ENCODE measurements at regions not wholly inside any gene's neighbourhood (a gene's known extent, or its start where the extent isn't known, plus 50 kb on each side); places are given as distances from the start of the nearest gene placed in this dataset.
A peak's percentile ranks its signal among the peaks of the same experiment; 100 is the strongest.

DNA sequence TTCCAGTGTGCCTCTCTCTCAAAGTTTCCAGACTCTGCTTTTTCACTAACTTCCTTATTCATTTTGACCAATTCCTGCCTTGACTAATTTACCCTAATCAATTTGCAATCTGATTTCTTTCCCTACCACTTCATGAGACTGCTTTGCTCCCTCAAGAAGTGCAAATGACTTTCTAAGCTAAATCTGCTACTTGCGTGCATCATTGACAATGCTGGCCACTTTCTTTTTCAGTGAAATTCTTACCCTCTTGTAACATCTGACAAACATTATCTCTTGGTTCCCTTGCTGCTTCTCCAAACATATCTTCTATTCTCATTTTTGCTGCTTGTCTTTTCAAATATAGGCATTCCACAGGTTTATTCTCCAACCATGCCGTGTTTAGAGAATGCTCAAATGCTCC is 659.9 kb downstream of the USP25 start:
- DNase-seq (ENCODE audit: low read depth in 4 of 4, low spot score in 2 of 4) = no peak

DNA sequence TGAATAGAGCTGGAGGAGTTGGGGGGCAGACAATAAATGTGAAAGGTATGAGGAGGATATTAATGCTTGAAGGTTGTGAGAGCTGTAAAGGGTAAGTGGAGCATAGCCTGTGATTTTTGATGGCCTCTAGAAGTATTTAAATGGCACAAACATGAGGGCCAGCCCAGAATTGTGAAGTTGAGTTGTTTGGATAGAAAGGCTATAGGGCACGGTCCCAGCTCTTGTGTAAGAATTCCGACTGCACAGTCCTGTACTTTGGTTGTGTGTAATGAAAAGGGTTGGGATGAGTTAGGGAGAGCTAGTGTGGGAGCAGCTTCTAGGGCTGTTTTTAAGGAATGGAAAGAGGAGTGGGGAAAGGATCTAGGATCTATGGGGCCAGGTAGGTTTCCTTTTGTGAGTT is 665.5 kb downstream of the USP25 start:
- no peak for DNase-seq (ENCODE audit: low read depth in 4 of 4, low spot score in 2 of 4)

DNA sequence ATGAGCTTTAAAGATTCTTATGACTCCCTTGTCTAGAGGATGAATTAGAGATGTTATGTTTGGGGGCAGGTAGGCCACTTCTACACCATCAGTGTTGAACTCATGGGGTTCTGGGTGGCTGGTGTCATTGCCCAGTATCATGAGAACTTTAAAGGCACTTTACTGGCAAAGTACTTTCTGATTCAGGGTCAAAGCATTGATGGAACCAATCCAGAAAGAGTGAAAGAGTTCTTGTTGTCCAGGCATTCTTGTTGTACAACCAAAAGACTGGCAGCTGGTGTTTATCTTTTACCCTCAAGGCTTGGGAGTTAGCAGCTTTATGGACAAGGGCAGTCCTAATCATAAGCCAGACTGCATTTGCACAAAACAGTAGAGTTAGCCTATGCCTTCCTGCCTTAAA is 673.0 kb downstream of the USP25 start:
- no peak for DNase-seq (ENCODE audit: low read depth in 4 of 4, low spot score in 2 of 4)

DNA sequence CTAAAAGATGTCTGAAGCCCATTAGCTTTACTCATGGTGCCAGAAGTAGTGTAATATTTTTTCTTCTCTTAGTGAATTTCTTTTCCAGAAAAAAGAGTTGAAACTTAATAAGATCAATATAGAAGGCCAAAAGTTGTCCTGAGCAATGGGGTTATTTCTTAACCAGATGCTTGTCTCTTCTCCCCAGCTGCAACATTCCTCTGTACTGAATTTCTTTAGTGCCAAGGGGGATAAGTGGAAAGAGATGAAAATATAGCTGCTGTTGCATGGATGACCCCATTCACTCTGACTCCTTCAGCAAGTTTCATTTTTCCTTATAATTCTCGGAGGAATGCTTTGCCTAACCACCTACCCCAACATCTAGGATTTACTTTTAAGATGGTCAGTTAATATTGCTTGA is 675.0 kb downstream of the USP25 start:
- no peak for DNase-seq (ENCODE audit: low read depth in 4 of 4, low spot score in 2 of 4)

DNA sequence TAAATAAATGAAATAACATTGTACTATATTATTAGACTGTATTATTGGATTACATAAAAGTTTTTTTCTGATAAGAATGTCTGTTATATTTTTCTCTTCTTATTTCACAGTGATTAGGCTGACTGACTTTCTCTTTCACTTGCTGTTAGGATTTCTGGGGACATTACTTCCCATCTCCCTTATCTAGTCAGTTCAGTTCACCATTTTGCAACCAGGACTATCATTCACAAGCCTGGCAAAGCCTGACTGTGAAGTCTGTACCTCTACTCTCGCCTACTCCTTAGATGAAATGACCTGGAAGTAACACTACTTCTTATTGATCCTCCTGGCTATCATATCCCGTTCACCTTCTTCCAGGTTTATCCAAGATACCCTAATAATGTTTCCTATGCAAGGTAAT is 676.6 kb downstream of the USP25 start:
- DNase-seq (ENCODE audit: low read depth in 4 of 4, low spot score in 2 of 4) = no peak

DNA sequence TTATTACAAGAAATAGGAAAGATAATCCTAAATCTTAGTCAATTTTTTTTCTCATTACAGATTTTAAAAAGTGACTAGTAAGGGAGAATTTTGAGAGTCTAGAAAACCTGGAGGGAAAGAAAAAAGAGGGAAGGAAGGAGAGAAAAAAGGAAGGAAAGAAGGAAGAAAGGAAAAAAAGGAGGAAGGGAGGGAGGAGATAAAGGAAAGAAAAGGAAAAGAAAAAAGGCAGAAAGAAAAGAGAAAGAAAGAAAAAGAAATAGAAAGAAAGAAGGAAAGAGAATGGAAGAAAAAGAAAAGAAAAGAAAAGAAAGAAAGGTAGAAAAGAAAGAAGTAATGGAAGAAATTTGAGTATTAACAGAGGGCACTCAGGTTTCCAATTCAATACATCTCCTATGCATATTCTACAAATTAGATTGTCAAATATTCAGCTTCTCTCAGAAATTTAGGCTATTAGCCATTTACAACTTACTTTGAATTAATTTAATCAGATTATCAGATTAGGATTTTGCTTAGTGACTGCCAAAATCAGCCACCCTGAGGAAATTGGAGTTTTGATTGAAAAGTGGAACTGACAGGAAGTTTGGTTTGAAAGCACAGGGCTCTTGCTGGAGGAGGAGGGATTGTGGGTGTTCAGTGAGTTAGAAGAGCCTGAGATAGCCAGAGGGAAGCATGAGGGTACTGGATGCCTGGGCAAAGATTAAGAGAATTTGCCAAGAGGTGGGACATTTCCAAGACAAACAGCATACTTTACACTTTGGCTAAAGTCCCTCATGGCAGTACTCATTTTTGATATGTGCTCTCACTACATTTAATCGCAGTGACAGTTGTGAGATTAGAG is 677.8 kb downstream of the USP25 start:
- DNase-seq (ENCODE audit: low read depth in 4 of 4, low spot score in 2 of 4) = no peak

DNA sequence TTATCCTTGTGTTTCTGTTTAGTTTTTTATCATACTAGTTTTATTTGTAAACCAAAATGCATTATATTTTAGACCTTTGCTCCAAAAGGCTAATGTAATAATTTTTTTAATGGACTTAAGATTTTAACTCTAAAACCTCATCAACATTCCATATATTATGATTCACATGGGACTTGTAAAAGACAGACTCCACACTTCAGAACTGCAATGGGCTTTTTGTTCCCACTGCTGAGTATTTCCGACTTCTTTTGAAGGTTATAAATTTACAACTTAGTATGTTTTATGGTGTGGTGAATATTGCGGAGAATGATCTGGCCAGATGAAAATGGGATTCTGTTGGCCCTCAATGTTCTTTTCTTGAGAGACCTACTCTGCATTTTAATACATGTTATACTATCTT is 678.5 kb downstream of the USP25 start:
- DNase-seq (ENCODE audit: low read depth in 4 of 4, low spot score in 2 of 4) = no peak

DNA sequence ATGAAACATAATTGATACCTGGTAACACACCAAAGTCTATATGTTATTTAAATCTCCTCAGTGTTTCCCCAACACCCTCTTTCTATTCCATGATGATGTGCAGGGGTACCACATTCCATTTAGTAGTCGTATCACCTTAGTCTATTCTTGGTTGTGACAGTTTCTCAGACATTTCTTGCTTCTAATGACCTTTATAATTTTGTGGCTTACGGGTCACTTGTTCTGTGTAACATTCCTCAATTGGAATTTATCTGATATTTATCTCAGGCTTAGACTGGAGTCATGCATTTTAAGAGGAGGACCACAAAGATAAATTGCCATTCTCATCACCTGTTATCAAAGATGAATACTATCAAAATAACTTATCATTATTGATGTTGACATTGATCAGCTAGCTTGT is 679.6 kb downstream of the USP25 start:
- no peak for DNase-seq (ENCODE audit: low read depth in 4 of 4, low spot score in 2 of 4)

DNA sequence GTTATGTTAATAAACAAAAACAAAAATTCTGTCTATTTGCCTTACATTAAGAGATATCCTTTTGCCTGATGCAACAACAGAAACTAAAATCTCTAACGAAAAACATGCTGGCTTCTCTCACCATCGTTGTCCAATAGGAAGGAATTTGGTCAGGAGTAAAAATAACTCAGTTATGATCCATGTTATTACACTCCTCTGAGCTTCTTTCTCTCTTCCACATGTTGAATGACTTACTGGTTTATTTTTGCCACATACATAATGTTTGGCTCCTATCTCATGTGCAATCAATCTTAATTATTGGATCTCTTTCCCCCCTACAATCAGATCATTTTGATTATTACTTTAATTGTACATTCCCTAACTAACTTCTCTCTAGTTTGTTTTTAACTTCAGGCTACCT is 688.4 kb downstream of the USP25 start:
- no peak for DNase-seq (ENCODE audit: low read depth in 4 of 4, low spot score in 2 of 4)

DNA sequence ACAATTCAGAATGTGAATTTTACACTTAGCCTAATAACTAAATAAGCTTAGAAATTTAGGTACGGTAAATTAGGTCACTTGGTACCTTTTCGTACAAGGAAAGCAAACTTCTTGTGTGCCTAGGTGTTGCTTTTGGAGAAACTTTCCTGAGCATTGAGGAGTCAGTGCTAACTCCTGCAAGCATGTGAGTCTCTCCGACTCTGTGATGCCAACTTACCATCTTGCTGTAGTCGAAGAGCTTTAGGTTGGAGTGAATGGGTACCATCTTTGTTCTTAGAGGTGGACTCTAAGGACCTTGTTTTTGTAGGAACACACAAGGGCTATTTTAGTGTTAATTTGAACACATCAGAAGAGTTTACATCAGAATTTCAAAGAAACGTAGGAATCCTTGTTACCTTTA is 688.9 kb downstream of the USP25 start:
- no peak for DNase-seq (ENCODE audit: low read depth in 4 of 4, low spot score in 2 of 4)

DNA sequence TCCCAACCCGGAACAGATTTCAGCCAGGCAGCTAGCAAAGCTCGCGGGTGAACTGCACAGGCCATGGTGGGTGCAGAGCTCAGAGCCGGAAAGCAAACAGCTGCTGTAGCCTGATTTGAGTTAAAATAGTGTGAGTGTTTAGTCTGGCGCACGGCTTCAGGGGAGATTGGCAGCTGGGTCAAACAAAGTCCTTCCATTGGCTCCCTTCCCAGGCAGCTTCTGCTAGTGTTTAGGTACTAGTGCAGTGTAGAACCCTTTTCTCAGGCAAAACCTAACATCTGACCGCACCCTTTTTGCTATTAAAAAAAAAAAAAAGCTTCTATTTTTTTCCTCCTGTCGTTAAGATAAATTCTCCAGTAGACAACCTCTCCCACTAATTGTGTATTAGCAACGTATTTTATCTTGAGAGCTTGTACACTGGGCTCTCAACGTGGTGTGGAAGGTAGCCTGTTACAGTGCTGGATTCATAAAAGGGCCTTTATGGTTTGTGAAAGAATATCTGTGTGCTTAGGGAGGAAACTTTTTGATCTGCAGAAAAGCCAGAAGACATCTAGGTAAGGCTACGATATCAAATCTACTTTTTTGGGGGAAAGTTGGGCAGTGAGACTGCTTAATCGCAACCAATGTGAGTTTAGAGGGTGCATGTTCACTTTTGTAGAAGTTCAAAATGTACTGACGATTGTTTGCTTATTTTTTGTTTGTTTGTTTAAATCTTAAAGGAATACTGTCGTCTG is 689.6 kb downstream of the USP25 start:
- DNase-seq (ENCODE audit: low read depth in 4 of 4, low spot score in 2 of 4) = peak; percentile 50 to 82 (median 79)

DNA sequence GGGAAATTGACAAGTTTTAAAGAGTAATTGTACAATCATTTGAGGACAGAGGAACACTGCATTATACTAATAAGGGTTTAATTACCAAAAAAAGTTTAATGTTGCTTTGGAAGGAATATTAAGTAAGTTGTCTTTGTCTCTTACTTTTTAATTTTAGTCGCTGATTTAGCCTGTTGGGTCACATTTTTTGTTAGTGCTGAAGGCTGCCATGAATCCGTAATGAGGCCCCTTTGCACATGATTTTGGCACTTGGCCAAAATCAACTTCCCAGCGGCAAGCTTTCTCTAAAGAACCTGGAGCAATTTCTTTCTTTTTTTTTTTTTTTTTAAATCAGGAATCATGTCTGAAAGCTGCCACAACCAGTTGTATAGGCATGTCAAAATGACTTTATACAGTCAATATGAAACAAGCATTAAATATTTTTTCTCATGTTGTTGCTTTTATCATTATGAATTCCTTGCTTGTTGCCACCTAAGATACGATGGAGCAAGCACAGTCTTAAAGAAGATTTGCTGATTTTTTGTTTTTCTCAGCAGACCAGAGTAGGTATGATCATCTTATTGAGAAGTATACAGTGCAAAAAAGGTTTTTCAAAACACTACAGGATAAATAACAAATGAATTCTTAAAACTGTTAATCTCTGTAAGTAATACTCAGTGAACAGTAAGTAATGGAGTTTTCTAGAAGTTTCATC is 690.4 kb downstream of the USP25 start:
- peak; percentile 63 to 82 (median 76) for DNase-seq (ENCODE audit: low read depth in 4 of 4, low spot score in 2 of 4)

DNA sequence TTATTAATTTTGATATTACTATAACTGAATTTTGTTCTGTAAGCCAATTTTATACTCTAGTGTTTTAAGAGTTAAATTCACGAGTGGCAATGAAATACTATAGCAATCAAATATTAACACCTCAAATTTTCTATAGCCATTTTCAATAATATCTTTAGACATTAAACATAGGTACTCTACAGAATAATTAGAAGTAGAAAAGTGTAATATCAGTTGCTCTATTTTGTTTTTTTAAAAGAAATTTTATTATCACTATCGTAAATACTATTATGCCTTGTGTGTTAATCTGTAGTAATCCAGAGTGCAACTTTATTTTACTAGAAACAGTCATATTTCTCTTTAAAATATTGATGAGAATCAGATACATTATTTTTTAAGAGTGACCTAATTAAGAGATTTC is 691.2 kb downstream of the USP25 start:
- DNase-seq (ENCODE audit: low read depth in 4 of 4, low spot score in 2 of 4) = no peak

DNA sequence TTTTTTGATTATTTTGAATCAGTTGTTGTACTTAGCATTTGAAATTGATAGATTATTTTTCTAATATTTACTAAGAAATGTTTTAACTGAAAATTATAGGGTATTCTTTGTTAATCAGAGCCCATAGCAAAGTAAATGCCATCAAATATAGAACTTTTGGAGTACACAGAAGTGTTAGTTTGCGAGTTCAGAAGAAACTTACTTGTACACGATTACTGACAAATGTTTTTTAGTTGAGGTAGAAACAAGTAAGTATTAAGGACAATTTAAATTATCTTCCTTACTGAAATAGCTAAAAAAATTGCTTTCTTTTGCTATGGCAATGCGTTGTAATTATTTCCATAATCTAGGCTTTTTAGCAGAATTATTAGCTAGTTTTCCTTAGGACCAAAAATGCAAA is 692.2 kb downstream of the USP25 start:
- no peak for DNase-seq (ENCODE audit: low read depth in 4 of 4, low spot score in 2 of 4)

DNA sequence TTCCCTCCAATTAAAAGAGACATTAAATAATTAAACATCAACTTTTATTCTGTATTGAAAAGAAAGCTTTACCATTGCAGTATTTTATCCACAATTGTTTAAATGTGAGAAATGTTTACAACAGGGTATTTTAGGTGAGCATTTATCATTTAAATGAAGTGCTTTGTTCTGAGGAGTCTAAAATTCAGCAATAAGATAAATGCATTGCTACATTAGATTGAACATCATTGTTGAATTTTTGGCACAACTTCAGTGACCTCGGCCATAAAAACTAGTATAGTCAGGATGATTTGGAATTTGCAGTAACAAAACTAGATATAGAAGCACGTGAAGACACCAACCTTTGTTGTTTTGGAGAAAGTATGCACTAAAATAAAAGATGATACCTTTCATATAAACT is 692.9 kb downstream of the USP25 start:
- no peak for DNase-seq (ENCODE audit: low read depth in 4 of 4, low spot score in 2 of 4)

DNA sequence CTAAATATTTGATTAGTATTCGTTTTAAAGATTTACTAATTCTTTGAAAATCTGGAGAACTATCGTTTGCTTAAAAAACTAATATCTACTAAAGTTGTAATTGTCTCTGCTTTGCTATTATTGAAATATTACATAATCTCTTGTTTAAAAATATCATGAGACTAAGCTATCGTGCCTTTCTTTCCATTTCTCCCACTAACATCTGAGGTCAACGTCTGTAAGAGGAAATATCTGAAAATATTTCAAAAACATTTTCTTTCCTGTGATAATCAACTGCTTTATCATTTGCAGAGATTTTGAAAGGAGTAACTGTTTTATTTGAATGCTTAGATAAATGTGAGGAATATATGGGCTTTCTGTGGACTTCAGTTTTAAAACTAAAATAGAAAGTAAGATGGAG is 694.1 kb downstream of the USP25 start:
- no peak for DNase-seq (ENCODE audit: low read depth in 4 of 4, low spot score in 2 of 4)

DNA sequence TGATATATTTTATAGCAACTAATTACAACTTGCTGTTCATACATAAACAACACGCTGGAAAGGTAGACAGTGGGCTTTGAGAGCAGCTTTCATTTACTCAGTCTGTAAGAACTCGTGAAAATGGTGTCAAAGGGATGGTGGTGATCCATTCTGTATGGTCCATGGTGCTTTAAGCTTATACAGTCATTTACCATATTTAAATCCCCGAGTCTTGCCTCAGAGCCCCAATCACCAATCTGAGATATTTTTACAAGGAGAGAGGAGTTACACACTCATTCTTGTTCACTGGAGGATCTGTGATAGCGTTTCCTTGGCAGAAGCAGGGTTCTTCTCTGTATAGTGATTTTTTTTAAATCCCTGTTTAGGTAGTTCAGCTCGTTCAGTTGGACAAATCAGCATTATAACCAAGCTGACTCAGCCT is 694.6 kb downstream of the USP25 start:
- DNase-seq (ENCODE audit: low read depth in 4 of 4, low spot score in 2 of 4) = no peak

DNA sequence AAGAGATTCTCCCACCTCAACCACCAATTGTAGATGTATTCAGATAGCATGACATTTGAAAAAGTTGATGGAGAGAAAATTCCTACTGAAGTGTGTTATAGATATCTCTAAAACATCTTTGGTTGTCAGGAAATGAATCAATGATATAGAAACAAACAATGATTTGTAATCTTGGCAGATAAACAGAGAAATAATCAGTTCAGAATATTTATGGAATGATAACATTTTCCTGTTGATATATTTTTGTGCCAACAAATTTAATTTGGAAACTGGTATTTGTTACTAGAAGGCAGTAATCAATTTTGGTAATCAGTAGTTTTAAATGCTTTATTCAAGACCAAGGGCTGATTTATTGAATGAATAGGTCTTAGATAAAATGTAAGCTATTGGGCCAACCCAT is 695.6 kb downstream of the USP25 start:
- DNase-seq (ENCODE audit: low read depth in 4 of 4, low spot score in 2 of 4) = no peak

DNA sequence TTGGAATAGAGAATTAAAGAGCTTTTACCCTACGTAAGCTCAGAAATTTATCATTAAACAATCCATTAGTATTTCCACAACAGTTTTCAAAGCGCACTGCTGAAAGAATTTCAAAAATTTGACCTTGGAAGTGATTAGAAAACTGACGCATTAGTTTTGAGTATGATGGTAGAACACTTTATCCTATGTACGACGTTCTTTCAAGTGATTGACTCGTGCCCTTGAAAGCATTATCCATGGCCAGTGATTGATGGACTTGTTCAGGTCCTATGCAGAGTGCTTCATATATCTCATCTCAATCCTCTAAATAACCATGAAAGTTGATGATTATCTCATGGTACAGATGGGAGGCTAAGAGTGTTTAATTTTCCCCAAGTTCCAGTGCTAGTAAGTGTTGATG is 697.2 kb downstream of the USP25 start:
- DNase-seq (ENCODE audit: low read depth in 4 of 4, low spot score in 2 of 4) = no peak

DNA sequence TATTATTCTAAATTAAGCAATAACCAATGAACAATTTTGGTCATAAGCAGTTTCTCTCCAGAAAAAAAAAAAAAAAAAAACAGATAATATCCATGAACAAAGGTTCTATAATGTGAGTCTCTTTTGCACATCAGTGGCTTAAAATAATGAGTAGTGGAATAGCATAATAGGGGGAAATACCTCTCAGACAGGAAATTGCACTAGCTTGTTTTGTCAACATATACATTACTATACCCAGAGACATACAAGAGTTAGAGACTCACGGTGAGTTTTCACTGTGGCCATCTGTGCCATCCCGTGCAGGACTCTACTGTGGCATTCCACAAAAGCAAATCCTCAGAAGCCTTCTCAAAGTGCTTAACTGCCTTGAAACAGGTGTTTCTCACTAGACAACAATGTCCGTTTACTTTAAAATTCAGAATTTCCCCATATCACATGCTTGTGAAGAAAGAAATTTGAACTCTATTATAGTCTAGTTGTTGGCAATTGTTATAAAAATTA is 697.9 kb downstream of the USP25 start:
- DNase-seq (ENCODE audit: low read depth in 4 of 4, low spot score in 2 of 4) = no peak

DNA sequence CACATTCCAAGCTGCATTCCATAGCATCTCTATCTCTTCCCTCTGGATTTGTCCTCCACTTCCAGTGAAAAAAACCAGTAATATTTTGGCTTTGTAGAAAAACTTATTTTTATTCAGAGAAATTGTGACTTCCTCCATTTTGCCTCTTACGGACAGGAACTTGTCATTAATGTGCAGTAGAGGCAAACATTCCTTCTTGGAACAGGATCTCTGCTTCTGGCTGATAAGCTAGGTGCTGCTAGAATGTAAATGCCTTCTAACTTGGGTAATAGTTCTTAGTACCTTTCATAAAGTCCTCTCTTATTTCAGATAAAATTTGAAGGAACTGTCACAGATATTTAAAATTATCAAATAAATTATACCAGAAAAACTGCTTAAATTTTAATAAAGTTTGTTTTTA is 707.8 kb downstream of the USP25 start:
- no peak for DNase-seq (ENCODE audit: low read depth in 4 of 4, low spot score in 2 of 4)
